OCI-LY7 (cell line): ENCODE measurements at regions not wholly inside any gene's neighbourhood (a gene's known extent, or its start where the extent isn't known, plus 50 kb on each side); places are given as distances from the start of the nearest gene placed in this dataset.

ENCODE experiments used
- BruUV-seq: library from RNA; stranded (reverse); fragments of 400-500 nt; replicated peaks from 2 replicates; lab custom pipeline; 2021; lab: Mats Ljungman, UMichigan
- CTCF ChIA-PET: fragments of 300-600 bp; sonication (Branson Sonifier 250); formaldehyde crosslinking; loops from one replicate; lab custom pipeline; 2022; ENCODE audit warnings: antibody characterized with exemption; ENCODE audit not compliant: unreplicated experiment; lab: Charles Lee
- POLR2A ChIA-PET: fragments of 300-600 bp; sonication (Branson Sonifier 250); formaldehyde crosslinking; loops from one replicate; lab custom pipeline; 2022; ENCODE audit warnings: antibody characterized with exemption; lab: Charles Lee
- DNase-seq: peaks from one replicate; pipeline ENCODE4 v3.0.0-alpha.2; 2015; ENCODE audit warnings: low spot score
- H2AFZ ChIP-seq: fragments of 200-600 bp; sonication (generic), shearing (Covaris generic); 2 replicates; pipeline ENCODE4 v1.6.1; 2014; ENCODE audit warnings: mild to moderate bottlenecking, antibody characterized with exemption, low read length, moderate library complexity
- H3K27ac ChIP-seq: fragments of 200-600 bp; sonication (generic); 2 replicates; pipeline ENCODE4 v1.5.1; 2014; ENCODE audit warnings: mixed run types, low read depth, mild to moderate bottlenecking, moderate library complexity, low read length, inconsistent platforms; ENCODE audit not compliant: poor library complexity, severe bottlenecking
- H3K36me3 ChIP-seq: fragments of 200-600 bp; sonication (generic); 2 replicates; pipeline ENCODE4 v1.6.1; 2014; ENCODE audit warnings: mild to moderate bottlenecking, antibody characterized with exemption, low read length, moderate library complexity, mixed read lengths; ENCODE audit not compliant: insufficient read depth
- H3K4me1 ChIP-seq: fragments of 200-600 bp; sonication (generic); 2 replicates; pipeline ENCODE4 v1.5.1; 2014; ENCODE audit warnings: mild to moderate bottlenecking, low read length; ENCODE audit not compliant: insufficient read depth, poor library complexity, severe bottlenecking
- H3K4me2 ChIP-seq: fragments of 200-600 bp; sonication (generic); 2 replicates; pipeline ENCODE4 v1.6.1; 2014; ENCODE audit warnings: mild to moderate bottlenecking, low read length
- H3K4me3 ChIP-seq: fragments of 200-600 bp; sonication (generic); 2 replicates; pipeline ENCODE4 v1.5.1; 2014; ENCODE audit warnings: mild to moderate bottlenecking, low read depth, low read length; ENCODE audit not compliant: poor library complexity, severe bottlenecking
- H3K79me2 ChIP-seq: fragments of 200-600 bp; sonication (generic); 2 replicates; pipeline ENCODE4 v1.6.1; 2016; ENCODE audit warnings: low read depth, mild to moderate bottlenecking, low read length, moderate library complexity, mixed read lengths; ENCODE audit not compliant: insufficient read depth
- H3K9me2 ChIP-seq: fragments of 200-600 bp; sonication (generic); 2 replicates; pipeline ENCODE4 v1.6.1; 2016; ENCODE audit warnings: mild to moderate bottlenecking, low read length, mixed read lengths; ENCODE audit not compliant: insufficient read depth
- H3K9me3 ChIP-seq: fragments of 200-600 bp; sonication (generic); 2 replicates; pipeline ENCODE4 v1.6.1; 2014; ENCODE audit warnings: mild to moderate bottlenecking, mixed run types, low read length, mixed read lengths
- H4K20me1 ChIP-seq: fragments of 200-600 bp; sonication (generic); 2 replicates; pipeline ENCODE4 v1.6.1; 2014; ENCODE audit warnings: mild to moderate bottlenecking, antibody characterized with exemption, low read length, moderate library complexity, mixed read lengths; ENCODE audit not compliant: insufficient read depth
- EZH2phosphoT487 ChIP-seq: fragments of 200-600 bp; sonication (generic); IDR thresholded peaks from 2 replicates; pipeline ENCODE4 v1.6.1; 2018; ENCODE audit warnings: low read depth, borderline replicate concordance, mild to moderate bottlenecking, mixed run types, antibody characterized with exemption, low read length, moderate library complexity, mixed read lengths
- intact Hi-C: fragments of 100-400 bp; cut with micrococcal nuclease; formaldehyde crosslinking; loops from one replicate; pipeline ENCODE4 v1.10.0; 2022; ENCODE audit not compliant: unreplicated experiment
- TF ChIP-seq, protein P1 (sequence below): fragments of 200-600 bp; sonication (generic); conservative IDR thresholded peaks from 2 replicates; pipeline ENCODE4 v1.5.1; 2014; ENCODE audit warnings: mild to moderate bottlenecking, antibody characterized with exemption, low read length, moderate library complexity, mixed read lengths

DNA sequence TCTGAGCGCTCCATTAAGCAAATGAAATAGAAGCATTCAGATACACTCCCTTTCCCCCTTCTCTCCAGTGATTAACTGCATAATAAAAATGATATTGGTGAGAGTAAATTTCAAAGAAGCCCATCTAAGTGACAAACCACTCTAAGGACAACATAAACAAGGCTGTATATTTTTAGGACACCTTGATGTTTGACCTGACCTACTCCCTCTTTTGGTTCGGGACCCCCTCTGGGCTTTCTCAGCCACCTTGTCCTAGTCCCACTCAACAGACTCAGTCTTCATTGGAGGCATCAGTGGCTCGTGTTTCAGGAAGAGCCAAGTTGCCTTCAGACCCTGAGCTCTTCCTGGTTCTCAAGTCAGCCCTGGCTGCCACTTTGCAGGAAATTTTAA lies 182.3 kb upstream of the NCAM1 start:
- BruUV-seq = no TSS peak
- Histone ChIP-seq H3K36me3 (no peaks in the 10 kb centered on the region), H3K4me1 (no peaks in the 10 kb centered on the region), H3K9me3 (no peaks in the 10 kb centered on the region), H2AFZ (no peak overlapping the region), H3K79me2 (no peaks in the 10 kb centered on the region), H3K4me3 (no peak overlapping the region), H4K20me1 (no peaks in the 10 kb centered on the region), H3K27ac (no peak overlapping the region), H3K4me2 (no peak overlapping the region), H3K9me2 (no peaks in the 10 kb centered on the region)
- TF ChIP-seq, protein P1, sequence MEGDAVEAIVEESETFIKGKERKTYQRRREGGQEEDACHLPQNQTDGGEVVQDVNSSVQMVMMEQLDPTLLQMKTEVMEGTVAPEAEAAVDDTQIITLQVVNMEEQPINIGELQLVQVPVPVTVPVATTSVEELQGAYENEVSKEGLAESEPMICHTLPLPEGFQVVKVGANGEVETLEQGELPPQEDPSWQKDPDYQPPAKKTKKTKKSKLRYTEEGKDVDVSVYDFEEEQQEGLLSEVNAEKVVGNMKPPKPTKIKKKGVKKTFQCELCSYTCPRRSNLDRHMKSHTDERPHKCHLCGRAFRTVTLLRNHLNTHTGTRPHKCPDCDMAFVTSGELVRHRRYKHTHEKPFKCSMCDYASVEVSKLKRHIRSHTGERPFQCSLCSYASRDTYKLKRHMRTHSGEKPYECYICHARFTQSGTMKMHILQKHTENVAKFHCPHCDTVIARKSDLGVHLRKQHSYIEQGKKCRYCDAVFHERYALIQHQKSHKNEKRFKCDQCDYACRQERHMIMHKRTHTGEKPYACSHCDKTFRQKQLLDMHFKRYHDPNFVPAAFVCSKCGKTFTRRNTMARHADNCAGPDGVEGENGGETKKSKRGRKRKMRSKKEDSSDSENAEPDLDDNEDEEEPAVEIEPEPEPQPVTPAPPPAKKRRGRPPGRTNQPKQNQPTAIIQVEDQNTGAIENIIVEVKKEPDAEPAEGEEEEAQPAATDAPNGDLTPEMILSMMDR = no peak
- TF ChIP-seq EZH2phosphoT487 = no peak
- POLR2A ChIA-PET = no interaction called here
- CTCF ChIA-PET = no interaction called here
- intact Hi-C loops = no loop called here
- DNase-seq = no peak

DNA sequence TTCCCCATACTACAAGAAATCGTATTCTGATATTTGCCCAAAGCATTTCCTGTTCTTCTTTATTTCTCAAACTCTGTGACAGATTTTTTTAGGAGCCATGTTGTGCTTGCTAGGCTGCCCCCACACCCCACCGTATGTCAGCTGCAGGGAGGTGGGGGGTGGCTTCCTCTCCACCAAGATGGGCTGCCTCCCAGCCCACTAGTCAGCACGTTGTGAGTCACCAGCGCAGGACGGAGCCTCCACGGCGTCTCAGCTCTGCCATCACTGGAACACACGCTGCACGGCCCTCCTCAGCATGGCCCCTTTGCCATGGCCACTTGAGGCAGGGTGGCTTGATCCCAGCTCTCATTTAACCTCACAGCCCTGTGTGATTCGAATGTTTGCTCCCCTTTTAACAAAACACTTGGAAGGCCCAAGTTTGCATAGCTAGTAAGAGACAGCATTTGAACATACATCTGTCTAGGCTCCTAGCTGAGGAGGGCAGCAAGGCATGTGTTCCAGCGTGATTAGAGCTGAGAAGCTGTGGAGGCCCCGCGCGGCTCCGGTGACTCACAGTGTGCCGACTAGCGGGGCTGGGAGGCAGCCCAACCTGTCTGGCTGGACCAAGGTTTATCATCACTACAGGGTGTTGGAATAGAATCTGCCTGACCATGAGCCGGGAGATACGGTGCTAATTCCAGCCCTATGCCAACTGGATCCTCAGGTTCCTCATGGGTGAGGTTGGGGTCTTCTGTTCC lies 180.7 kb upstream of the NCAM1 start:
- TF ChIP-seq EZH2phosphoT487 = no peak
- TF ChIP-seq, protein P1 = no peak
- POLR2A ChIA-PET = no interaction called here

DNA sequence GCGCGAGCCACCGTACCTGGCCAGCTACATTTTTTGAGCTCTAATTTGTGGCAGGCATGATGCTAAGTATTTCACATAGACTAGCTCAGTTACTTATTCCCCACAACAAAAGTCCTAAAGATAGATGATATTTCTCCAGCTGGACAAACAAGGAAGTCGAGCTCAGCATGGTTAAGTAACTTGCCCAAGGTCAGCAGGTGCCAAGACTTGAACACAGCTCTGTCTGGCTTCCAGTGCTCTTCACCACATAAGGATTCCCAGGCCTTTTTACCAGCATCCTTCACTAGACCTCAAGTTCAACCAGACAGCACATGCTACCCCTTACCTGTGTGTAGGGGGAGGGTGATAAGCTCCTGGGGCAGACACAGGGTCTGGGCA lies 177.3 kb upstream of the NCAM1 start:
- H2AFZ ChIP-seq = no peak overlapping the region
- intact Hi-C loops = no loop called here
- H3K9me3 ChIP-seq = no peaks in the 10 kb centered on the region
- POLR2A ChIA-PET = no interaction called here
- H4K20me1 ChIP-seq = no peaks in the 10 kb centered on the region
- BruUV-seq = no TSS peak
- no peaks in the 10 kb centered on the region for H3K79me2 ChIP-seq
- H3K36me3 ChIP-seq = no peaks in the 10 kb centered on the region
- no peak overlapping the region for H3K4me3 ChIP-seq
- H3K27ac ChIP-seq = no peak overlapping the region
- TF ChIP-seq, protein P1 = no peak
- TF ChIP-seq EZH2phosphoT487 = no peak
- H3K4me1 ChIP-seq = no peaks in the 10 kb centered on the region
- no peak for DNase-seq
- H3K4me2 ChIP-seq = no peak overlapping the region
- no peaks in the 10 kb centered on the region for H3K9me2 ChIP-seq
- CTCF ChIA-PET = no interaction called here

More for the DNA sequence above, 180.7 kb upstream of the NCAM1 start:
- Histone ChIP-seq H4K20me1 (no peaks in the 10 kb centered on the region), H2AFZ (no peak overlapping the region), H3K4me3 (no peak overlapping the region), H3K9me2 (no peaks in the 10 kb centered on the region), H3K36me3 (no peaks in the 10 kb centered on the region), H3K4me2 (no peak overlapping the region), H3K27ac (no peak overlapping the region), H3K79me2 (no peaks in the 10 kb centered on the region), H3K4me1 (no peaks in the 10 kb centered on the region), H3K9me3 (no peaks in the 10 kb centered on the region)
- BruUV-seq = no TSS peak
- CTCF ChIA-PET = no interaction called here
- intact Hi-C loops = no loop called here
- no peak for DNase-seq
